Fibroblast of skin of left biceps (primary cell): ENCODE measurements at regions not wholly inside any gene's neighbourhood (a gene's known extent, or its start where the extent isn't known, plus 50 kb on each side); places are given as distances from the start of the nearest gene placed in this dataset.

ENCODE experiments used
- DNase-seq, 2 experiments: peaks; one replicate each; pipeline ENCODE4 v3.0.0-alpha.2; 2013; ENCODE audit warnings: low read depth in 2 of 2

GRCh38 chr16:26189536-26189935, 497.8 kb downstream of the HS3ST4 start:
- no peak for DNase-seq

- DNase-seq, result no peak
Measured at GRCh38 chr16:26194526-26194925, 502.8 kb downstream of the HS3ST4 start.

GRCh38 chr16:26195225-26195624, 503.5 kb downstream of the HS3ST4 start:
- DNase-seq, result no peak

- DNase-seq, result no peak
Measured at GRCh38 chr16:26196310-26196709, 504.6 kb downstream of the HS3ST4 start.

GRCh38 chr16:26196802-26197201, 505.0 kb downstream of the HS3ST4 start:
- no peak for DNase-seq

- no peak for DNase-seq
Measured at GRCh38 chr16:26197707-26198106, 505.9 kb downstream of the HS3ST4 start.

GRCh38 chr16:26198221-26198620, 506.5 kb downstream of the HS3ST4 start:
- no peak for DNase-seq

- no peak for DNase-seq
Measured at GRCh38 chr16:26204138-26204537, 512.4 kb downstream of the HS3ST4 start.

- no peak for DNase-seq
Measured at GRCh38 chr16:26211542-26211941, 519.8 kb downstream of the HS3ST4 start.

- DNase-seq, result no peak
Measured at GRCh38 chr16:26212599-26212998, 520.8 kb downstream of the HS3ST4 start.

- no peak for DNase-seq
Measured at GRCh38 chr16:26214581-26215174, 522.9 kb downstream of the HS3ST4 start.

- DNase-seq, result no peak
Measured at GRCh38 chr16:26220894-26221293, 529.1 kb downstream of the HS3ST4 start.

- DNase-seq, result no peak
Measured at GRCh38 chr16:26231647-26232046, 539.9 kb downstream of the HS3ST4 start.

- DNase-seq, result no peak
Measured at GRCh38 chr16:26240807-26241206, 549.0 kb downstream of the HS3ST4 start.

- DNase-seq, result no peak
Measured at GRCh38 chr16:26247063-26247462, 555.3 kb downstream of the HS3ST4 start.

- DNase-seq, result no peak
Measured at GRCh38 chr16:26252598-26252997, 560.8 kb downstream of the HS3ST4 start.

- DNase-seq, result no peak
Measured at GRCh38 chr16:26261621-26262020, 569.9 kb downstream of the HS3ST4 start.

GRCh38 chr16:26263406-26263805, 571.6 kb downstream of the HS3ST4 start:
- DNase-seq, result no peak

- DNase-seq, result no peak
Measured at GRCh38 chr16:26267641-26268040, 575.9 kb downstream of the HS3ST4 start.

- DNase-seq, result no peak
Measured at GRCh38 chr16:26269673-26270072, 577.9 kb downstream of the HS3ST4 start.

GRCh38 chr16:26273607-26274006, 581.8 kb downstream of the HS3ST4 start:
- DNase-seq, result no peak

GRCh38 chr16:26275021-26275590, 583.3 kb downstream of the HS3ST4 start:
- no peak for DNase-seq

GRCh38 chr16:26276289-26276688, 584.5 kb downstream of the HS3ST4 start:
- no peak for DNase-seq
